Panc1 (cell line): ENCODE measurements at regions not wholly inside any gene's neighbourhood (a gene's known extent, or its start where the extent isn't known, plus 50 kb on each side); places are given as distances from the start of the nearest gene placed in this dataset.
"Not testable (repeated sequence)": the region's sequence is repeated elsewhere in the genome, so short reads cannot be mapped to it uniquely, and the experiment has no call there.

Experiments used
- ATAC-seq: fragments of 200-7000 bp; cut with Tn5 transposase; 2 replicates; pipeline ENCODE4 v1.9.1; 2020; ENCODE audit warnings: mild to moderate bottlenecking, moderate library complexity
- BruUV-seq: library from RNA; stranded (reverse); fragments of 400-500 nt; replicated peaks from 2 replicates; lab custom pipeline; 2021; lab: Mats Ljungman, UMichigan
- CTCF ChIA-PET: fragments of 300-600 bp; sonication (Branson Sonifier 250); formaldehyde crosslinking; loops from one replicate; lab custom pipeline; 2022; ENCODE audit warnings: antibody characterized with exemption; lab: Charles Lee
- POLR2A ChIA-PET: fragments of 300-600 bp; sonication (Branson Sonifier 250); formaldehyde crosslinking; loops from one replicate; lab custom pipeline; 2022; ENCODE audit warnings: antibody characterized with exemption; lab: Charles Lee
- DNase-seq: peaks from one replicate; pipeline ENCODE4 v3.0.0-alpha.2; 2010; ENCODE audit warnings: low read depth, low spot score
- H3K27ac ChIP-seq: 2 replicates; pipeline ENCODE4 v1.5.1; 2011; ENCODE audit warnings: mild to moderate bottlenecking, low read length, inconsistent platforms
- H3K27me3 ChIP-seq: fragments of 200-500 bp; sonication (Bioruptor generic); 2 replicates; pipeline ENCODE4 v1.6.0; 2014; ENCODE audit warnings: low read length, inconsistent platforms; ENCODE audit not compliant: control insufficient read depth, insufficient read depth
- H3K36me3 ChIP-seq: fragments of 200-500 bp; sonication (Bioruptor generic); 2 replicates; pipeline ENCODE4 v1.5.1; 2014; ENCODE audit warnings: inconsistent platforms, mild to moderate bottlenecking, low read length, moderate library complexity; ENCODE audit not compliant: control insufficient read depth, insufficient read depth
- H3K4me1 ChIP-seq: 2 replicates; pipeline ENCODE4 v1.5.1; 2011; ENCODE audit warnings: inconsistent platforms, mild to moderate bottlenecking, low read length, moderate library complexity; ENCODE audit not compliant: control insufficient read depth, insufficient read depth
- H3K4me3 ChIP-seq, 2 experiments: 2 replicates each; pipeline ENCODE4 v1.5.1; 2011 to 2012; ENCODE audit warnings: low read depth in 2 of 2, low read length in 2 of 2, mild to moderate bottlenecking in 2 of 2, inconsistent platforms in 1 of 2, moderate library complexity in 1 of 2
- H3K9me3 ChIP-seq: fragments of 200-500 bp; sonication (Bioruptor generic); 2 replicates; pipeline ENCODE4 v1.5.1; 2014; ENCODE audit warnings: low read depth, mild to moderate bottlenecking, inconsistent platforms, low read length, moderate library complexity; ENCODE audit not compliant: control insufficient read depth, insufficient read depth
- POLR2AphosphoS5 ChIP-seq: IDR thresholded peaks from 2 replicates; pipeline ENCODE4 v1.6.1; 2012; ENCODE audit warnings: mild to moderate bottlenecking, low read depth, low read length, moderate library complexity
- SIN3A ChIP-seq: IDR thresholded peaks from 2 replicates; pipeline ENCODE4 v1.6.1; 2012; ENCODE audit warnings: low read depth, mild to moderate bottlenecking, low read length, moderate library complexity, borderline replicate concordance; ENCODE audit not compliant: insufficient read depth
- TCF7L2 ChIP-seq: IDR thresholded peaks from 2 replicates; pipeline ENCODE4 v1.6.1; 2011; ENCODE audit warnings: mild to moderate bottlenecking, low read depth, low read length, inconsistent platforms
- in situ Hi-C: cut with HindIII; loops from 2 replicates; pipeline ENCODE4 v1.10.0; 2016; ENCODE audit warnings: low sequenced_read_pairs, low pct_unique_long_range_greater_than_20kb
- intact Hi-C: fragments of 100-400 bp; cut with micrococcal nuclease; formaldehyde crosslinking; loops from one replicate; pipeline ENCODE4 v1.10.0; 2022; ENCODE audit not compliant: unreplicated experiment
- TF ChIP-seq, protein P1 (sequence below), 2 experiments: IDR thresholded peaks; 2 replicates each; pipeline ENCODE4 v1.6.1; 2011 to 2012; ENCODE audit warnings: low read depth in 2 of 2, control low read depth in 1 of 2, low read length in 1 of 2, mild to moderate bottlenecking in 1 of 2, moderate library complexity in 1 of 2; ENCODE audit not compliant: insufficient read depth in 1 of 2
- TF ChIP-seq, protein P2 (sequence below): fragments of 450-650 bp; IDR thresholded peaks from 2 replicates; pipeline ENCODE4 v1.5.1; 2017; ENCODE audit warnings: mild to moderate bottlenecking

DNA sequence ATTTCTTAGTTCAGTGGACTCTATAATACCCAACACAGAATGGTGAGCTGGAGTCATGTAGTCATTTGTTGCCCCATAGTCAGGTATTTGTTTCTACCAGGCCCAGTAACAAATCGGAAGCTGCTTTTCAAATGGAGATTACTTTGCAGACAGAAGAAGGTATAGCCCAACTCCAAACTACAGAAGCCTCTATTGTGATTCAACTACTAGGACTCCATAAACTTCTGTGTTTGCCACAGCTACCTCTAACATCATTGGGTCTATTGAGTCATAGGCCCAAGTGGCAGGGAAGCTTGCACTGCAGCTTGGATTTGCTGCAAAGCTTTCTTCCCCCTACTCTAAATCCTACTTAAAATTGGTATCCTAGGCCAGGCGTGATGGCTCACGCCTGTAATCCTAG is 148.8 kb upstream of the STK26 start:
- intact Hi-C loops = no loop called here
- TF ChIP-seq TCF7L2 (no peak), POLR2AphosphoS5 (no peak), SIN3A (no peak)
- TF ChIP-seq, protein P1, sequence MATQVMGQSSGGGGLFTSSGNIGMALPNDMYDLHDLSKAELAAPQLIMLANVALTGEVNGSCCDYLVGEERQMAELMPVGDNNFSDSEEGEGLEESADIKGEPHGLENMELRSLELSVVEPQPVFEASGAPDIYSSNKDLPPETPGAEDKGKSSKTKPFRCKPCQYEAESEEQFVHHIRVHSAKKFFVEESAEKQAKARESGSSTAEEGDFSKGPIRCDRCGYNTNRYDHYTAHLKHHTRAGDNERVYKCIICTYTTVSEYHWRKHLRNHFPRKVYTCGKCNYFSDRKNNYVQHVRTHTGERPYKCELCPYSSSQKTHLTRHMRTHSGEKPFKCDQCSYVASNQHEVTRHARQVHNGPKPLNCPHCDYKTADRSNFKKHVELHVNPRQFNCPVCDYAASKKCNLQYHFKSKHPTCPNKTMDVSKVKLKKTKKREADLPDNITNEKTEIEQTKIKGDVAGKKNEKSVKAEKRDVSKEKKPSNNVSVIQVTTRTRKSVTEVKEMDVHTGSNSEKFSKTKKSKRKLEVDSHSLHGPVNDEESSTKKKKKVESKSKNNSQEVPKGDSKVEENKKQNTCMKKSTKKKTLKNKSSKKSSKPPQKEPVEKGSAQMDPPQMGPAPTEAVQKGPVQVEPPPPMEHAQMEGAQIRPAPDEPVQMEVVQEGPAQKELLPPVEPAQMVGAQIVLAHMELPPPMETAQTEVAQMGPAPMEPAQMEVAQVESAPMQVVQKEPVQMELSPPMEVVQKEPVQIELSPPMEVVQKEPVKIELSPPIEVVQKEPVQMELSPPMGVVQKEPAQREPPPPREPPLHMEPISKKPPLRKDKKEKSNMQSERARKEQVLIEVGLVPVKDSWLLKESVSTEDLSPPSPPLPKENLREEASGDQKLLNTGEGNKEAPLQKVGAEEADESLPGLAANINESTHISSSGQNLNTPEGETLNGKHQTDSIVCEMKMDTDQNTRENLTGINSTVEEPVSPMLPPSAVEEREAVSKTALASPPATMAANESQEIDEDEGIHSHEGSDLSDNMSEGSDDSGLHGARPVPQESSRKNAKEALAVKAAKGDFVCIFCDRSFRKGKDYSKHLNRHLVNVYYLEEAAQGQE (IDR thresholded peaks at IDR 0.05; ENCODE audit: insufficient read depth in 1 of 2, low read depth in 2 of 2, low read length in 1 of 2) = no peak
- TF ChIP-seq, protein P2, sequence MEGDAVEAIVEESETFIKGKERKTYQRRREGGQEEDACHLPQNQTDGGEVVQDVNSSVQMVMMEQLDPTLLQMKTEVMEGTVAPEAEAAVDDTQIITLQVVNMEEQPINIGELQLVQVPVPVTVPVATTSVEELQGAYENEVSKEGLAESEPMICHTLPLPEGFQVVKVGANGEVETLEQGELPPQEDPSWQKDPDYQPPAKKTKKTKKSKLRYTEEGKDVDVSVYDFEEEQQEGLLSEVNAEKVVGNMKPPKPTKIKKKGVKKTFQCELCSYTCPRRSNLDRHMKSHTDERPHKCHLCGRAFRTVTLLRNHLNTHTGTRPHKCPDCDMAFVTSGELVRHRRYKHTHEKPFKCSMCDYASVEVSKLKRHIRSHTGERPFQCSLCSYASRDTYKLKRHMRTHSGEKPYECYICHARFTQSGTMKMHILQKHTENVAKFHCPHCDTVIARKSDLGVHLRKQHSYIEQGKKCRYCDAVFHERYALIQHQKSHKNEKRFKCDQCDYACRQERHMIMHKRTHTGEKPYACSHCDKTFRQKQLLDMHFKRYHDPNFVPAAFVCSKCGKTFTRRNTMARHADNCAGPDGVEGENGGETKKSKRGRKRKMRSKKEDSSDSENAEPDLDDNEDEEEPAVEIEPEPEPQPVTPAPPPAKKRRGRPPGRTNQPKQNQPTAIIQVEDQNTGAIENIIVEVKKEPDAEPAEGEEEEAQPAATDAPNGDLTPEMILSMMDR = no peak
- no TSS peak for BruUV-seq
- H3K9me3 ChIP-seq = no peaks in the 10 kb centered on the region
- ChIA-PET POLR2A (no interaction called here), CTCF (no interaction called here)
- H3K27me3 ChIP-seq = no peaks in the 10 kb centered on the region
- ATAC-seq (no peak), DNase-seq (no peak)
- no peaks in the 10 kb centered on the region for H3K36me3 ChIP-seq
- in situ Hi-C loops = no loop called here
- H3K27ac ChIP-seq = no peak overlapping the region
- H3K4me1 ChIP-seq = no peaks in the 10 kb centered on the region
- H3K4me3 ChIP-seq = no peak overlapping the region

DNA sequence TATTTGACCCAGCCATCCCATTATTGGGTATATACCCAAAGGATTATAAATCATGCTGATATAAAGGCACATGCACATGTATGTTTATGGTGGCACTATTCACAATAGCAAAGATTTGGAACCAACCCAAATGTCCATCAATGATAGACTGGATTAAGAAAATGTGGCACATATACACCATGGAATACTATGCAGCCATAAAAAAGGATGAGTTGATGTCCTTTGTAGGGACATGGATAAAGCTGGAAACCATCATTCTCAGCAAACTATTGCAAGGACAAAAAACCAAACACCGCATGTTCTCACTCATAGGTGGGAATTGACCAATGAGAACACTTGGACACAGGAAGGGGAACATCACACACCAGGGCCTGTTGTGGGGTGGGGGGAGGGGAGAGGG is 147.3 kb upstream of the STK26 start:
- H3K4me3 ChIP-seq, intact Hi-C loops, DNase-seq, BruUV-seq, CTCF ChIA-PET, POLR2A ChIA-PET, ATAC-seq, H3K27ac ChIP-seq, H3K9me3 ChIP-seq, H3K27me3 ChIP-seq, H3K36me3 ChIP-seq, in situ Hi-C loops, H3K4me1 ChIP-seq: not testable (repeated sequence)

DNA sequence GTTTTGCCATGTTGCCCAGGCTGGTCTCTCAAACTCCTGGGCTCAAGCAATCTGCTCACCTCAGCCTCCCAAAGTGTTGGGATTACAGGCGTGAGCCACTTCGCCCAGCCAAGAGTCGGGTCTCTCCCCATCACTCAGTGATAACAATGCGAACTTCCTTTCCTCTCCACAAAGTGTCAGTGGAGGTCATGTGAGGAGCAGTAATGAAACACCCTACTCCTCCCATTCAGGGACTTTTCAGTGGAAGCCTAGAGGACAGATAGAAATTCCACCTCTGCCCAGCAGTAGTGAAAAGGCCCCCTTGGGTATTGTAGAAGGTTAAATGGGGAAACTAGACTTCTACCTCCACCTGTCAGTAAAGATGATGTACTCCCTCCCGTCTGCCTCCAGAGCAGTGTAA is 141.9 kb upstream of the STK26 start:
- ATAC-seq = no peak
- Histone ChIP-seq H3K4me1 (no peaks in the 10 kb centered on the region), H3K36me3 (no peaks in the 10 kb centered on the region), H3K27me3 (no peaks in the 10 kb centered on the region), H3K9me3 (no peaks in the 10 kb centered on the region), H3K27ac (no peak overlapping the region), H3K4me3 (no peak overlapping the region)
- ChIA-PET POLR2A (no interaction called here), CTCF (no interaction called here)
- DNase-seq = no peak
- intact Hi-C loops = no loop called here
- no TSS peak for BruUV-seq
- TF ChIP-seq, protein P1 (IDR thresholded peaks at IDR 0.05; ENCODE audit: insufficient read depth in 1 of 2, low read depth in 2 of 2, low read length in 1 of 2) = no peak
- TF ChIP-seq SIN3A = no peak
- no peak for TF ChIP-seq POLR2AphosphoS5
- TF ChIP-seq, protein P2 = no peak
- TF ChIP-seq TCF7L2 = no peak
- in situ Hi-C loops = no loop called here

DNA sequence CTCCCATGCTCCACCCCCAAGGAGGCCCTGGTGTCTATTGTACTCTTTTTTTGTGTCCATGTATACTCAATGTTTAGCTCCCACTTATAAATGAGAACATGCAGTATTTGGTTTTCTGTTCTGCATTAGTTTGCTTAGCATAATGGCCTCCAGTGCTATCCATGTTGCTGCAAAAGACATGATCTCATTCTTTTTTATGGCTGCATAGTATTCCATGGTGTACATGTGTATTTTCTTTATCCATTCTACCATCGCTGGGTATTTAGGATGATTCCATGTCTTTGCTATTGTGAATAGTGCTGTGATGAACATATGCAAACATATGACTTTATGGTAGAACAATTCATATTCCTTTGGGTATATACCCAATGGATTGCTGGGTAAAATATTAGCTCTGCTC is 138.1 kb upstream of the STK26 start:
- H3K4me1 ChIP-seq, POLR2A ChIA-PET, H3K9me3 ChIP-seq, intact Hi-C loops, ATAC-seq, H3K27me3 ChIP-seq, H3K4me3 ChIP-seq, CTCF ChIA-PET, BruUV-seq, H3K36me3 ChIP-seq, DNase-seq, H3K27ac ChIP-seq, in situ Hi-C loops: not testable (repeated sequence)
